GM19452 (cell line): ENCODE measurements at regions not wholly inside any gene's neighbourhood (a gene's known extent, or its start where the extent isn't known, plus 50 kb on each side); places are given as distances from the start of the nearest gene placed in this dataset.
A peak's percentile ranks its signal among the peaks of the same experiment; 100 is the strongest.

Source experiments
- ATAC-seq: cut with Tn5 transposase; IDR thresholded peaks from one replicate; pipeline ENCODE4 v1.9.1; 2021; ENCODE audit not compliant: unreplicated experiment

- no peak for ATAC-seq
Measured at GRCh38 chr18:38459131-38459994, 893.8 kb upstream of the CELF4 start.

DNA sequence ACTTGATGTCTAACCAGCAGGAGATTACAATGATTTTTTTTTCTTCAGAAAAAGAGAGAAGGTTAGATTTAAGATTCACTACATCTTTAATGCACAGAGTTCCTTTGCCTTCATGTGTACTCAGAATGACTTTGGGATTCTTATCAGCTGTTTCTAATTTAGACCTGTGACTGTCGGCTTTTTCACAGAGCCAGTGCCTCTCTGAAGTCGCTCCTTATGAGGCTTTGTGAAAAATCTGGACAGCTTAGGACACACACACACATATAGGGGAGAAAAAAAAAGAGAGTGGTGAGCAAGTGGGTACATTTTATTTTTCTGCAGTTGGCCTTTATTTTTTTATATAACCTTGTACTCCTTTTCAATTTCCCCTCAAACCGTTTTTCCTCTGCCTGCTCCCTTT lies 893.1 kb upstream of the CELF4 start:
- no peak for ATAC-seq

DNA sequence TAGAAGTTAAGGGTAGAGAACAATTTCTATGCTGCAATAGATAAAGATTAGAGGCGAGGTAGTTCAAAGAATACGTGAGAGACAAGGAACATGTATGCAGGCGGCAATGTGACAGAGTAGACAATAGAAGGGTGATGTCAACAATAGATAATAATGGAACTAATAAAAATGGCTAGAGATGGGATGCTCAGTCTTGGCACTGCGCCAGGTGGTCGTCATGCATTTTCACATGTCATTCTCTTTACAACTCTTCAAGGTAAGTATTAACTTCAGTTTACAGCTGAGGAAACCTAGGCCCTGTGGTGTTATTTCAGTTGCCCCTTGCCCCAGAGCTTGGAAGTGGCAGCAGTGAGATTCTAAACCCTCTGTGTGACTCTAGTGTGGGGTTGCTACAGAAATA lies 890.7 kb upstream of the CELF4 start:
- no peak for ATAC-seq

DNA sequence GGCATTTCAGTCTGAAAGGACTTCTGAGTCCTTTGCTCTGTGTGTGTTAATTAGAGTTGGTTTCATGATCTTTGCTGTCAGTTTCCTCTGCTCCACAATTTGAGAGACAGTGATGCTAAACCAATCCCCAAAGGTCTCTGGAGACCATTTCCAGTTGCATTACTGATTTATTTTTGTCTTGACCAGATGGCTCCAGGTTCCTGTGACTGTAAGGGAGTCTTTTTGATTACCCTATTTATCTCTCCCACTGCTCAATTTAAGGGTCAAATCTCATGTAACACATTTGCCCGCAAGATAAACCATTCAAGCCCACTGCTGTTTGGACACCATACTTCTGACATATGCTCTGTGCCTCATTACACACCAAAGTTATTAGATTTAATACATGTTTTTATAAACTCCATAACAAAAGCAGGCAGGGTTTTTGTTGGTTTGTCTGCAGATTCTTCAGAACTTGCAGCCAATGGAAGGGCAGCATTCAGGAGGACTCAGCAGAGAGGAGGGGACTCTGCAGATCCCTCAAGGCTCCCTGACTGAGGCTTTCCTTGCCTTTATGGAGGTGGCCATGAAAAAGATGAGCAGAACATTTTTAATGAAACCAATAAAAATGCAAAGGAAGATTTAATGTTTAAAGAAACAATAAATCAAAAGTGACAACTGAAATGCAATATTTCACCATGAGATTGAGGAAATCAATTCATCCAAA lies 889.3 kb upstream of the CELF4 start:
- ATAC-seq: no peak

DNA sequence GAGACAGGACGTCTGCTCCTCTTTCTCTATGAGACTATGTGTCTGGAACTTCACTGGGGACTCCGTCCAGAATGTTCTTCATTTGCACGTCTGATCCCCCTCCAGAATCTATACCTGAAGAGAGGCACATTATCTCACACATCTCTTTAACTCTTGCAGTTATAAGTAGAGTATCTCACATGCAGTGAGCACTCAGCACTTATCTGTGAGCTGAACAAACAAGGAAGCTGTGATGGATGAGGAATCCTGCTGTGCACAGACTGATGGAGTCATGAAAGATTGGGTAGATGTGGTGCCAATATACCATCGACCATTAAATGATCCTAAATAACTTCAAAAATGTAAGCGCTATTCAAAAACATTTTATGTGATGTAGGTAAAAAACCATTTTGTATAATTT lies 888.3 kb upstream of the CELF4 start:
- ATAC-seq: no peak

- no peak for ATAC-seq
Measured at GRCh38 chr18:38450876-38451275, 885.3 kb upstream of the CELF4 start.

GRCh38 chr18:38445804-38446145 lies 880.2 kb upstream of the CELF4 start:
- ATAC-seq: no peak

DNA sequence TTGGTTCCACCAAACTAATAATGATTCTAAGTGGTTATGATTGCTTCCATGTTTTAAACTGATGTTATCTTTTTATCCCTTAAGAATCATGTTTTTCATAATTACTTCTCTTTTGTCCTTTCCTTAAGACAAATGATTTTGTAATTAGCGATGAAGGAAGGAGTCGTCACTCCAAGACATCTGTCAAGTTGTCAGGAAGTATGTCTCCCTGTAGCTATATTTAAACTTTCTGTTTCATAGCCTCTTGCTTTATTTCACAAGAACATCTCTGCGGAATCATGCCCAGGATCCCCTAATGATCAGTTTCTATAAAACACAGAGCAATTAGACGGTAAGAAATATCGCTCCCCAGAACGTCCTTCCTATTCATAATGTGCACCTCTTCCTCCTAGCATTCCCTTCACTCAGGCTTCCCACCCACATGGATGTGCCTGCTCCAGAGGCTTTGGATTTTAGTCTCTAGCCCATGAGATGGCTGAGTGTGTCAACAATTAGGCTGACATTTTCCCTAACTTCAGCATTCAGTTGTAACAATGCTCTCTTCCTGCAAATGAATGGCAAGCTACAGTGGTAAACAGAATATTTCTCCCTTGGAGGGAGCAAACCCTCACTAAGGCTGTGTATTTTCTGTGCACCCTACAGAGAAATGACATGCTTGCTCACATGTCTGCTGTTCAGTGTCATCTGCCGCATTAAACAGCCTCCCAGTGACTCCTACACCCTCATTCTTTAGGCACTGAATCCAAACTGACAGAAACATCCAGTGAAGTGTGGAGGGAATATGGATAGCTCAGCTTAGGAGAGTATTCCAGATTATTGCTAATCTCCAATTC lies 879.6 kb upstream of the CELF4 start:
- no peak for ATAC-seq

- no peak for ATAC-seq
Measured at GRCh38 chr18:38427736-38428135, 862.1 kb upstream of the CELF4 start.

GRCh38 chr18:38427234-38427633 lies 861.6 kb upstream of the CELF4 start:
- ATAC-seq: no peak

- no peak for ATAC-seq
Measured at GRCh38 chr18:38421872-38422615, 856.4 kb upstream of the CELF4 start.

- ATAC-seq: no peak
Measured at GRCh38 chr18:38421021-38421420, 855.4 kb upstream of the CELF4 start.

DNA sequence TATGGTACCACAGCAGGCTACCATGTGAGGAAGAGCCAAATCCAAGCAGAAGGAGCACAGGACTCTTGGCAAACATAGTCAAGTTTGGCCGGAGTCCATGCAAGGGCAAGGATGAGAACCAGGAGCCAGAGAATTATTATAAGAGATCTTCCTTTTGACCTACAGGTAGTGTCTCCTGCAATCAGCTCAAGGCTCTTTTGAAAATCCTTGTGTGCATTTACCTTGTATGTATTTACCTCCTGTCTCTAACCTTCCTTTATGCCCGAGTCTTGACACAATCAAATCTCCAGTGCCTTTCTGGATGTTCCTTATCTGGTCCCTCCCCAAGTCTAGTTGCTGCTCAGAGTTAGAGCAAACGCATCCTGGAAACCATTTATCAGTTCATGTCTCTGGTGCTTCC lies 855.0 kb upstream of the CELF4 start:
- no peak for ATAC-seq

GRCh38 chr18:38415811-38416210 lies 850.2 kb upstream of the CELF4 start:
- no peak for ATAC-seq

GRCh38 chr18:38413193-38413592 lies 847.6 kb upstream of the CELF4 start:
- ATAC-seq: no peak

DNA sequence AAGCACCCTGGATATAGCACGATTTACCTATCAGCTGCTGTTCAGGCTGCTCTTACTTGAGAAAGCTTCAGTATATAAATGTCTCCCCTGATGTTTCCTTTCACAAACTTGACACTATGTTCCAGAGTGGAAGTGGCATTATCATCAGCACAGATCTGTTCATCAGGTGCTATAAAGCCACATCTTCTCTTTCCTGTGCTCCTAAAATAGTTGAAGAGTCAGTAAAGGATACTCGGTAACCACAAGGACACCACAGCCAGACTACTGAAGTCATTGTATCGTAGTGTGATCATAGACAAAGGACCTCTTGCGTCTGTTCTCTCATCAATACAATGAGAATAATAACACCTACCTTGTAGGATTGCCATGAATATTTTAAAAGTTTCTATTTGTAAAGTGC lies 841.0 kb upstream of the CELF4 start:
- ATAC-seq: no peak

DNA sequence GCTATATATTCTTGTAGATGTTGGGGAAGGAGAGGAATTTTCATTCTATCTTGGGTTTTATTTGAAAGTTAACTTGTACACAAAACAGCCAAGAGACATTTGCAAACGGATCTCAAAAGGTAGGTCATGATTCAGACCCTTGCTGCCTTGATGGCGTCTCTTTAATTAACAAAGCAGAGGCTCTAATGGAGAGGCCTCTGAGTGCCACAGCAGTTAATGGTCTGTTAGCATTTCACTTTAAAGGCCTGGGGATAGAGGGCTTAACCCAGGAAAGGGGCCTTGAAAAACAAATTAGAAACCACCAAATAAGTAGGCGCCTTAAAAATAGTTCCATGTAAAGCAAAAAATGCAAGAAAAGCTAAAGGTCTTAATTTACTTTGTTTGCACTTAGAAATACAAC lies 836.9 kb upstream of the CELF4 start:
- ATAC-seq: no peak

DNA sequence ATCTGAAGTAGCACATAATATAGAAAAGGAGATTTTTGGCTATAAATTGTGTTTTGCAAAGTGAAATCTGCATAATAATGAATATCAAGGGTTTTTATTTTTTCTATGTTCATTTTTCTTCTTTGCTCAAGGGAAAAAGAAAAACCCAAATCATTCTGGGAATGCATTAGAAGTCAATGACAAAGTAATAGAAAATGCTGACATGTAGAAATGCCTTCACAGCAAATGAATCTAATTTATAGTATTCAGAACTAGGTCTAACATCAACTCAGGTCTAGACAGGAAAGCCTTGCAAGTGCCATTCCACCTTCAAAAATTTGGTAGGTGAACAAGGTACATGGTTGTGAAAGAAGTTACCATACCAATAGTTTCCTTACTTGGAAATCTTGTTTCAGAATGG lies 831.5 kb upstream of the CELF4 start:
- ATAC-seq: no peak

GRCh38 chr18:38386146-38386545 lies 820.5 kb upstream of the CELF4 start:
- ATAC-seq: no peak

DNA sequence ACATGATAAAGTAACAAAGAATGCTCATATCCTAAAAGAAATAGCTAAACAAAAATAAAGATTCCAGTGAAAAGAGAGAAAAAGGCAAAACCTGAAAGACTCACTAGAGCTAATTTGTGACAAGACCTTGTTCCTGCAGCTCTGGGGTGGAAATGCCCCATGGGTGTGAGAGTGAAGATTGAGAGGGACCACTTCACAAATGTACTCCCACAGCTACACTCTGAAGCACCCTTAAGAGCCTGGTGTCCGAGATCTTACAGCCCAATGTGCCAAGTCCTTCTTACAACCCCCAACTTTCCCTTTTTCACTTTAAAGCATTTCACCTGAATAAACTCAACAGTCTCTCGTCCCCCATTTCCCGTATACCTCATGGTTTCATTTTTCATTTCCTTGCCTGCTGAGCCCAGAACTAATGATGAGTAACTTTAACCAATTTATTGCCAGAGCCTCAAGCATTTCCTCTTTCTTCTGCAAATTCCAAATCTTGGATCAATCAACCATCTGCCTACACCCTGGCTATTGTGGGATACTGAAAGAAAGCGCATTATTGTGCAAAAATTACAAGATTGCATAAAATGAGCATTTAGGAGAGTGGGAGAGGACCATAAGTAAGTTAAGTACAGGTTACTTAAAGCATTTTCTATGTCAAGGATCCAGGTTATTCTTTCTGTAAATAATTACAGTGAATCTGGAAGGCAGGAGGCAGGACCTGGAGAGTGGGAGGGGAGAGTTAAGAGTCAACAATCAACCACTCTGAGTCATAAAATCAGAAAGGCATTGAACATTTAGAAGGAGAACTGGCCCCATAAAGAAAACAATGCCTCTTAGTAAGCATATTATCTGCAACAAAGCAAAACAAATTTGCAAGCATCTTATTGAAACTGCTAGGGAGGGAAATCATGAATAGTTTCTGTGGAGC lies 804.4 kb upstream of the CELF4 start:
- peak; percentile 49 for ATAC-seq
